Duodenal mucosa (tissue), 2 donors: ENCODE measurements at regions not wholly inside any gene's neighbourhood (a gene's known extent, or its start where the extent isn't known, plus 50 kb on each side); places are given as distances from the start of the nearest gene placed in this dataset.

Experiments used
- H3K27ac ChIP-seq: one replicate; pipeline ENCODE4 v1.7.0; 2013; ENCODE audit warnings: low read depth, low read length
- H3K27me3 ChIP-seq, 2 donors: one replicate each; pipeline ENCODE4 v1.7.0; 2013; ENCODE audit warnings: low read length in 2 of 2, control low read depth in 1 of 2; ENCODE audit not compliant: insufficient read depth in 2 of 2, control insufficient read depth in 1 of 2
- H3K36me3 ChIP-seq, 2 donors: one replicate each; pipeline ENCODE4 v1.7.0; 2013; ENCODE audit warnings: low read length in 2 of 2, control low read depth in 1 of 2; ENCODE audit not compliant: insufficient read depth in 2 of 2, control insufficient read depth in 1 of 2
- H3K4me1 ChIP-seq, 2 donors: one replicate each; pipeline ENCODE4 v1.7.0; 2013; ENCODE audit warnings: low read length in 2 of 2, control low read depth in 1 of 2; ENCODE audit not compliant: insufficient read depth in 2 of 2, control insufficient read depth in 1 of 2
- H3K4me3 ChIP-seq, 2 donors: one replicate each; pipeline ENCODE4 v1.7.0; 2013; ENCODE audit warnings: low read length in 2 of 2, low read depth in 1 of 2
- H3K9ac ChIP-seq, 2 donors: one replicate each; pipeline ENCODE4 v1.7.0; 2013; ENCODE audit warnings: low read length in 2 of 2, low read depth in 1 of 2
- H3K9me3 ChIP-seq, 2 donors: one replicate each; pipeline ENCODE4 v1.7.0; 2013; ENCODE audit warnings: low read length in 2 of 2, control low read depth in 1 of 2; ENCODE audit not compliant: control insufficient read depth in 1 of 2

- no peaks in the 10 kb centered on the region for H3K4me1 ChIP-seq
- no peak overlapping the region for H3K4me3 ChIP-seq
- no peak overlapping the region for H3K9ac ChIP-seq
- no peaks in the 10 kb centered on the region for H3K36me3 ChIP-seq
- no peak overlapping the region for H3K27ac ChIP-seq
- H3K27me3 ChIP-seq = no peaks in the 10 kb centered on the region
- peaks cover 8% of the 10 kb centered on the region in 2 donors for H3K9me3 ChIP-seq
Observed at GRCh38 chr7:138169441-138169851, 93.2 kb downstream of the AKR1D1 start.

- no peak overlapping the region for H3K27ac ChIP-seq
- no peaks in the 10 kb centered on the region for H3K4me1 ChIP-seq
- H3K27me3 ChIP-seq = no peaks in the 10 kb centered on the region
Observed at GRCh38 chr7:138170298-138170697, 94.0 kb downstream of the AKR1D1 start.

GRCh38 chr7:138170959-138171703 is 94.9 kb downstream of the AKR1D1 start:
- Histone ChIP-seq H3K27me3 (no peaks in the 10 kb centered on the region), H3K4me3 (no peak overlapping the region), H3K27ac (no peak overlapping the region), H3K9me3 (peaks cover 0 to 9% of the 10 kb centered on the region in 2 donors), H3K36me3 (no peaks in the 10 kb centered on the region), H3K4me1 (no peaks in the 10 kb centered on the region), H3K9ac (no peak overlapping the region)

More at GRCh38 chr7:138170298-138170697, 94.0 kb downstream of the AKR1D1 start:
- H3K9ac ChIP-seq = no peak overlapping the region
- H3K9me3 ChIP-seq = peaks cover 0 to 9% of the 10 kb centered on the region in 2 donors
- no peaks in the 10 kb centered on the region for H3K36me3 ChIP-seq
- H3K4me3 ChIP-seq = no peak overlapping the region

- Histone ChIP-seq H3K9ac (no peak overlapping the region), H3K9me3 (peaks cover 0 to 9% of the 10 kb centered on the region in 2 donors), H3K4me1 (no peaks in the 10 kb centered on the region), H3K27ac (no peak overlapping the region), H3K27me3 (no peaks in the 10 kb centered on the region), H3K36me3 (no peaks in the 10 kb centered on the region), H3K4me3 (no peak overlapping the region)
Observed at GRCh38 chr7:138173548-138173947, 97.3 kb downstream of the AKR1D1 start.

GRCh38 chr7:138176060-138176459 is 99.8 kb downstream of the AKR1D1 start:
- Histone ChIP-seq H3K36me3 (no peaks in the 10 kb centered on the region), H3K27me3 (no peaks in the 10 kb centered on the region), H3K27ac (no peak overlapping the region), H3K9ac (no peak overlapping the region), H3K4me1 (no peaks in the 10 kb centered on the region), H3K9me3 (peaks cover 0 to 9% of the 10 kb centered on the region in 2 donors), H3K4me3 (no peak overlapping the region)

GRCh38 chr7:138184191-138184590 is 107.9 kb downstream of the AKR1D1 start:
- Histone ChIP-seq H3K4me3 (no peak overlapping the region), H3K27ac (no peak overlapping the region), H3K9me3 (peaks cover 7 to 9% of the 10 kb centered on the region in 2 donors), H3K9ac (no peak overlapping the region), H3K27me3 (no peaks in the 10 kb centered on the region), H3K4me1 (no peaks in the 10 kb centered on the region), H3K36me3 (no peaks in the 10 kb centered on the region)

GRCh38 chr7:138185132-138185908 is 109.1 kb downstream of the AKR1D1 start:
- no peak overlapping the region for H3K4me3 ChIP-seq
- no peaks in the 10 kb centered on the region for H3K4me1 ChIP-seq
- H3K9me3 ChIP-seq = peaks cover 7 to 9% of the 10 kb centered on the region in 2 donors
- H3K36me3 ChIP-seq = no peaks in the 10 kb centered on the region
- no peaks in the 10 kb centered on the region for H3K27me3 ChIP-seq
- H3K27ac ChIP-seq = no peak overlapping the region
- H3K9ac ChIP-seq = no peak overlapping the region

GRCh38 chr7:138186951-138187351 is 110.7 kb downstream of the AKR1D1 start:
- Histone ChIP-seq H3K4me3 (no peak overlapping the region), H3K4me1 (no peaks in the 10 kb centered on the region), H3K9me3 (peaks cover 7 to 9% of the 10 kb centered on the region in 2 donors), H3K27me3 (no peaks in the 10 kb centered on the region), H3K27ac (no peak overlapping the region), H3K9ac (no peak overlapping the region), H3K36me3 (no peaks in the 10 kb centered on the region)

GRCh38 chr7:138188290-138188858 is 112.1 kb downstream of the AKR1D1 start:
- Histone ChIP-seq H3K27me3 (no peaks in the 10 kb centered on the region), H3K36me3 (no peaks in the 10 kb centered on the region), H3K27ac (no peak overlapping the region), H3K4me1 (no peaks in the 10 kb centered on the region), H3K4me3 (no peak overlapping the region), H3K9me3 (peaks cover 7 to 9% of the 10 kb centered on the region in 2 donors), H3K9ac (no peak overlapping the region)

GRCh38 chr7:138194567-138194966 is 118.3 kb downstream of the AKR1D1 start:
- Histone ChIP-seq H3K27me3 (no peaks in the 10 kb centered on the region), H3K27ac (no peak overlapping the region), H3K4me1 (peaks cover 8% of the 10 kb centered on the region in 2 donors), H3K9me3 (no peaks in the 10 kb centered on the region), H3K36me3 (no peaks in the 10 kb centered on the region), H3K4me3 (no peak overlapping the region), H3K9ac (no peak overlapping the region)
